Neural crest cell (in vitro differentiated cells): ENCODE measurements at regions not wholly inside any gene's neighbourhood (a gene's known extent, or its start where the extent isn't known, plus 50 kb on each side); places are given as distances from the start of the nearest gene placed in this dataset.

Experiments used
- DNase-seq: peaks from one replicate; pipeline ENCODE4 v3.0.0; 2021; ENCODE audit warnings: low read depth, mixed read lengths, low spot score
- H3K27ac Mint-ChIP-seq: one replicate; pipeline ENCODE4 v1.8.0; 2021; ENCODE audit warnings: mild to moderate bottlenecking, mixed read lengths; ENCODE audit not compliant: unreplicated experiment
- H3K27me3 Mint-ChIP-seq: 2 replicates; pipeline ENCODE4 v1.8.0; 2021; ENCODE audit warnings: low read depth, mild to moderate bottlenecking, mixed read lengths
- H3K36me3 Mint-ChIP-seq: 2 replicates; pipeline ENCODE4 v1.8.0; 2021; ENCODE audit warnings: low read depth, mild to moderate bottlenecking, mixed read lengths
- H3K4me1 Mint-ChIP-seq: 2 replicates; pipeline ENCODE4 v1.8.0; 2021; ENCODE audit warnings: mixed read lengths
- H3K4me3 Mint-ChIP-seq: one replicate; pipeline ENCODE4 v1.8.0; 2021; ENCODE audit warnings: mild to moderate bottlenecking, mixed read lengths
- H3K9me3 Mint-ChIP-seq: 2 replicates; pipeline ENCODE4 v1.8.0; 2021; ENCODE audit warnings: mixed read lengths
- TF ChIP-seq, protein P1 (sequence below): fragments of 200-600 bp; sonication (generic); conservative IDR thresholded peaks from 2 replicates; pipeline ENCODE4 v1.5.0; 2021; ENCODE audit warnings: antibody characterized with exemption, mild to moderate bottlenecking

GRCh38 chr16:55938126-55938525 is 63.0 kb upstream of the CES5A start:
- Mint-ChIP-seq H3K4me3 (no peak overlapping the region), H3K4me1 (no peaks in the 10 kb centered on the region), H3K27ac (no peak overlapping the region), H3K36me3 (no peaks in the 10 kb centered on the region), H3K27me3 (peaks cover 47% of the 10 kb centered on the region), H3K9me3 (no peaks in the 10 kb centered on the region)
- TF ChIP-seq, protein P1, sequence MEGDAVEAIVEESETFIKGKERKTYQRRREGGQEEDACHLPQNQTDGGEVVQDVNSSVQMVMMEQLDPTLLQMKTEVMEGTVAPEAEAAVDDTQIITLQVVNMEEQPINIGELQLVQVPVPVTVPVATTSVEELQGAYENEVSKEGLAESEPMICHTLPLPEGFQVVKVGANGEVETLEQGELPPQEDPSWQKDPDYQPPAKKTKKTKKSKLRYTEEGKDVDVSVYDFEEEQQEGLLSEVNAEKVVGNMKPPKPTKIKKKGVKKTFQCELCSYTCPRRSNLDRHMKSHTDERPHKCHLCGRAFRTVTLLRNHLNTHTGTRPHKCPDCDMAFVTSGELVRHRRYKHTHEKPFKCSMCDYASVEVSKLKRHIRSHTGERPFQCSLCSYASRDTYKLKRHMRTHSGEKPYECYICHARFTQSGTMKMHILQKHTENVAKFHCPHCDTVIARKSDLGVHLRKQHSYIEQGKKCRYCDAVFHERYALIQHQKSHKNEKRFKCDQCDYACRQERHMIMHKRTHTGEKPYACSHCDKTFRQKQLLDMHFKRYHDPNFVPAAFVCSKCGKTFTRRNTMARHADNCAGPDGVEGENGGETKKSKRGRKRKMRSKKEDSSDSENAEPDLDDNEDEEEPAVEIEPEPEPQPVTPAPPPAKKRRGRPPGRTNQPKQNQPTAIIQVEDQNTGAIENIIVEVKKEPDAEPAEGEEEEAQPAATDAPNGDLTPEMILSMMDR = no peak
- no peak for DNase-seq

GRCh38 chr16:55933038-55933437 is 57.9 kb upstream of the CES5A start:
- H3K9me3 Mint-ChIP-seq = peaks cover 8% of the 10 kb centered on the region
- no peaks in the 10 kb centered on the region for H3K4me1 Mint-ChIP-seq
- no peak for DNase-seq
- no peak overlapping the region for H3K27ac Mint-ChIP-seq
- H3K27me3 Mint-ChIP-seq = peaks cover 18% of the 10 kb centered on the region
- no peaks in the 10 kb centered on the region for H3K36me3 Mint-ChIP-seq
- H3K4me3 Mint-ChIP-seq = no peak overlapping the region
- TF ChIP-seq, protein P1 = no peak

GRCh38 chr16:55930036-55930435 is 54.9 kb upstream of the CES5A start:
- H3K27ac Mint-ChIP-seq = no peak overlapping the region
- TF ChIP-seq, protein P1 = no peak
- DNase-seq = no peak
- H3K27me3 Mint-ChIP-seq = peaks cover 29% of the 10 kb centered on the region
- no peaks in the 10 kb centered on the region for H3K4me1 Mint-ChIP-seq
- H3K4me3 Mint-ChIP-seq = no peak overlapping the region
- H3K36me3 Mint-ChIP-seq = no peaks in the 10 kb centered on the region
- H3K9me3 Mint-ChIP-seq = peaks cover 14% of the 10 kb centered on the region

GRCh38 chr16:55929181-55929580 is 54.0 kb upstream of the CES5A start:
- TF ChIP-seq, protein P1 = no peak
- no peaks in the 10 kb centered on the region for H3K36me3 Mint-ChIP-seq
- peaks cover 36% of the 10 kb centered on the region for H3K27me3 Mint-ChIP-seq
- peaks cover 14% of the 10 kb centered on the region for H3K9me3 Mint-ChIP-seq
- H3K27ac Mint-ChIP-seq = peak overlapping the region; percentile 16
- H3K4me1 Mint-ChIP-seq = no peaks in the 10 kb centered on the region
- DNase-seq = no peak
- H3K4me3 Mint-ChIP-seq = no peak overlapping the region

DNA sequence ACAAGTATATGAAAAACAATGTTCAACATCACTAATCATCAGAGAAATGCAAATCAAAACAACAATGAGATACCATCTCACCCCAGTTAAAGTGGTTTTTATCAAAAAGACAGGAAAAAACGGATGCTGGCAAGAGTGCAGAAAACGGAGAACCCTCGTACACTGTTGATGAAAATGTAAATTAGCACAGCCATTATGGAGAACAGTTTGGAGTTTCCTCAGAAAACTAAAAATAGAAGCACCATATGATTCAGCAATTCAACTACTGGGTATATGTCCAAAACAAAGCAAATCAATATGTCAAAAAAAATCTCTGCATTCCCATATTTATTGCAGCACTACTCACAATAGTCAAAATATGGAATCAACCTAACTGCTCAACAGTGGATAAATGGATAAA is 50.1 kb upstream of the CES5A start:
- no peak for DNase-seq
- Mint-ChIP-seq H3K4me3 (no peak overlapping the region), H3K4me1 (no peaks in the 10 kb centered on the region), H3K27me3 (peaks cover 62% of the 10 kb centered on the region), H3K36me3 (no peaks in the 10 kb centered on the region), H3K27ac (no peak overlapping the region), H3K9me3 (peaks cover 13% of the 10 kb centered on the region)
- TF ChIP-seq, protein P1 = no peak
